AG08396 (cell line): ENCODE measurements at regions not wholly inside any gene's neighbourhood (a gene's known extent, or its start where the extent isn't known, plus 50 kb on each side); places are given as distances from the start of the nearest gene placed in this dataset.

Experiments
- DNase-seq: peaks from one replicate; pipeline ENCODE4 v3.0.0; 2012; ENCODE audit warnings: low spot score, mixed read lengths

DNA sequence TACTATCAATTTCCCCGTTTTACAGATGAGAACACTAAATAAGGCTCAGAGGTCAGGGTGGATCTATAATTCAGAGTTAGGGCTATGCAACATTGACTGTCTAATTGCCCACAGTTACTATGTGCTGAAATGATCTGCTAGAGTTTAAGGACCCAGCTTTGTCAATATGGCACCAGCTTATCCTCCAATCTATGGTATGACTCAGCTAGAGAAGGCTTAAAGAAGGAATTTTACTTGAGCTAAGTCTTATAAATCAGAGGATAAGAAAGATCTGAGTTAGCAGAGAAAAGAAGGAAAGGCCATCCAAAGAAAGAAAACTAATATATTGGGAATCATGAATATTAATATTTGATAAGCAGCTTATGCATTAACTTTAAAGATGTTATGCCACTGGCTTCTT is 78.1 kb downstream of the ASB9 start:
- no peak for DNase-seq

DNA sequence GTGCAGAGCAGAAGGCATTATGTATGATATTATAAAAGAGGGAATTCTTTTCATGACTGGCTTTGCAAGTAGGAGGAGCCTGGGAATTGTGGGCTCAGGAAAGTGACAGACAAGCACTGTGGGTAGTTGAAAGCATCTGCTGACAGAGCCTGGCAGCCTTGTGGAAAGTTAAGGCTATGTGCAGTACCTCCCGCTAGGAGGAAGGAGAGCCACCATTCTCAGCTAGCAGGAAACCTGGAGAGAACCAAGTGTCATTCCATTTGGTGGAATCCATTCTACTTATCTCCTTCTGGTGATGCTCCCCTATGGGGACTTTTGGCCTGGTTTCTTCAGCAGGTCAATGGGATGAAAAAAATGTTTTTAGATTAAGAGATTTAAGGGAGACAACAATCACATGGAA is 81.8 kb downstream of the ASB9 start:
- DNase-seq: no peak

- no peak for DNase-seq
These were observed 92.6 kb downstream of the ASB9 start for GRCh38 chrX:15177316-15177715.

DNA sequence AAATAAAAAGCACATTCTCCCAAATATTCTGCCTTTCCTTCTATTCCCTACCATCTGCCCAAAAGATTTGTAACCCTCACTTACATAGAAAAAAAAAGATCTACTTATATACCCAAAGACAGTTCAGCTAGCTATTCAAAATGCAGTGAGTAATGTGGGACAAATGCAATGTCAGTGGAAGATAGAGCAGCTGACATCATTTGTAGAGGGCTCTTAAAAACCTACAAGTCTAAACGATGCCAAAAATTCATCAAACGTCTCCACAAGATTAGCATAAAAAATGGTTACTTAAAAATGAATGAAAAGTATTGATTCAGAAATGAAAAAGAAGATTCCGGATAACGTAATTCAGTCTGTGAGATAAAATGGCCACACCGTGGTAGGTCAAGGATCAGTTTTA is 96.5 kb downstream of the ASB9 start:
- no peak for DNase-seq

- DNase-seq: no peak
These were observed 99.0 kb downstream of the ASB9 start for GRCh38 chrX:15170927-15171326.

DNA sequence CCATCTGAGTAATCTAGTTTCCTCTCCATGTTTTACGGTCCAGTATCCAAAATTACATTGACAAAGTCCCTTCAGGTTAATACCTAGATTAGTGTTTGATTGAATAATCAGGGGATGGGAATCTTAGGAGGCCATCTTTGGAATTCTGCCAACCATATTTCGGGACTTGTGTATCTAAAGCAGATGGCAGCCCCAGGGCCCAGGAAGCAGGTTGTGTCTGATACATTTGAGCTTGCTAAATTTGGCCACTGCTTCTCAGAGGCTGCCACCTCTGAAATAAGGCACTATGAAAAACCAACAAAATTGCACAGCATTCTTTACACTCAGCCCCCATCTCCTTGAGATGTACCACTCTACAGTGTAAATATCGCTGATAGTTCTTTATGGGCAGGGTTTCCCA is 102.1 kb downstream of the ASB9 start:
- no peak for DNase-seq

GRCh38 chrX:15165832-15166231 is 104.1 kb downstream of the ASB9 start:
- DNase-seq: no peak

DNA sequence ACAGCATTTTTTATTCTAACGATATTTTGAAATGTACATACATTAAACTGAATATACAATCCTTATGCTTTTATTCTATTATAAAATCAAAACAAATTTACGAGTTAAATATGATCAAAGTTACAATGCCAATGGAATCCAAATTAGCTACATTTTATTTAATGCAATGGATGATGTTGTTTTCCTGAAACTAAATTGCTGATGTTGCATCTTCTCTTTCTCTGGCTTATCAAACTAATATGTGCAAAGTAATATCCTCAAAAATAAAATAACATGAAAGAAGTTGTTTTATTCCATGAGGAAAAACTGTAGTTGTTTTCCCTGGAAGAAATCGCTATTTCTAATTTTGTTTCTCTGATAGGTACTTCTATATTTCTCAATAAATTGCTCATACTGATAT is 106.8 kb downstream of the ASB9 start:
- DNase-seq: no peak

DNA sequence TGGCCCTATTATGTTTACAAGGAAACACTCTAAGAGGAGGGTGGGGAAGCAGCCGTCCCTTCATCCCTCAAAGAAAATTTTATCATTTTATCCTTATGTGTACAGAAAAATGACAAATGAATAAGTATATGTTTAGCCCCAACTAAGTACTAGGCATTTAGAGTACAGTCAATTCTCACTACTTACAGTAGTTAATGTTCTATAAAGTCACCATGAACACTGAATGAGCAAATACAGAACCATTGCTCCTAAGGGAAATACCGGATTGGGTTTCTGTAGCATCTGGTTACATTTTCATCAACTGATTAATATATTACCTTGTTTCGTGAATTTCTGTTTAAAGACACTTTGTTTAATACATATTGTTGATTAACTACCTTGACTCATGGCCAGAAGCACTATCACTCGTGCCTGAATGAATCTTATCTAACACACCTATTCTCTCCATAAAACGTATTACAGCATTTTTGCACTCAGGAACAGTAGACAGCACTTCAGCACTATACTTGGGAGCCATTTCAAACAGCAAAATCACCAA is 109.3 kb downstream of the ASB9 start:
- DNase-seq: no peak

DNA sequence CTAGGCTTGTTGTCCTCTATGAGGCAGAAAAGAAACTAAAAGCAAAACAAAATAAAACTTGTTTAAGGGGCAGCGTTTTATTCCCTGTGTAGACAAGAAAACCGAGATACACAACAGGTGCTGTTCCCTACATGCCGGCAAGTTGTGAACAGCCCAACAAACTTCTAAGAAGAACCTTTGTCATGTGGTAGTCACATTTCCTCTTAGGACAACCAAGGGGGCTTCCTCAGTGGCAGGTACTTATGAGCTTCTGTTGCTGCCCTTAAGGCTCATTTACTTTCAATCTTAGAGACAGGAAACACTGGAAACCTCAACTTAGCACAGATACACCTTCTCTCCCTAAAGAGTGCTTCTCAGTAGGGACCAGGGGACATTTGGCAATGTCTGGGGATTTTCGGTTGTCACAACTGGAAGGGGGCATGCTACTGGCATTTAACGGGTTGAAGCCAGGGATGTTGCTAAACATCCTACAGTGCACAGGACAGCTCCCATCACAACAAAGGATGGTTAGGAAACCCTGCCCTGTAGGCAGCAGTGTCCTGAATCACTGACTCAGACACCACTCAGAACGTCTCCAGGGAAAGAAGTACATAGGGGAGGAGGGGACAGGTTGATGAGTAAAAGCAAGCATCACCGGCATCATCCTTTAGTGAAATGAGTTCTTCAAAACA is 111.0 kb downstream of the ASB9 start:
- no peak for DNase-seq

DNA sequence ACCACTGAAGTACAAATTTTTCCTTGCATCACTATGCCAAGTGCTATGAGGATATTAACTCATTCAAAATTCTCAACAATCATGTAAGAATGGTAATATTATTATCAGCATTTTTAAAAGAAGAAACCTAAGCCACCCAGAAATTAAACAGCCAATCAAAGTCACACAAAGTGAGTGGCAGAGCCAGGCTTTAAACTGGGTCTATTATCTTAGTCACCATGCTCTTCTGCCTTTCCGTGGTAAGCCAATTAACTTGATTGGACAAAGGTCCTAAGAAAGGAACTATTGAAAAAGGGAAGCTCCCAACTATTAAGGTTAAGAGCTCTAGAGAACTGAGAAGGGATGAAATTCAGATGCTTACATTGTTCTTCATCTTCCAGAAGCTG is 111.5 kb downstream of the ASB9 start:
- no peak for DNase-seq

DNA sequence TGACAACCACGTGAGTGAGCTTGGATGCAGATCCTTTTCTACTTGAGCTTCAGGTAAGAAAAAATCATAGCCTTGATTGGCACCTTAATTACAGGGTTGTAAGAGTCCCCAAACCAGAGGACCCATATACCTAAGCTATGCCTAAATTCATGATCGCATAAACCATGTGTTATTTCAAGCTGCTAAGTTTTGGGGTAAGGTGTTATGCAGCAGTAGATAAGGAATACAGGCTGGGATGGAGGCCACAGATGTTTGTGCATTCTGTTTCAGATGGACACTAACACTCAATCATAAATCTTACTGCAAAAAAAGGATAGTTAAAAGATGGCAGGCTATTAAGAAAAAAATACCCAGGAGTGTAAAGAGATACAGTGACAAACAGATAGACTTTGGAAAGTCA is 112.3 kb downstream of the ASB9 start:
- DNase-seq: no peak

DNA sequence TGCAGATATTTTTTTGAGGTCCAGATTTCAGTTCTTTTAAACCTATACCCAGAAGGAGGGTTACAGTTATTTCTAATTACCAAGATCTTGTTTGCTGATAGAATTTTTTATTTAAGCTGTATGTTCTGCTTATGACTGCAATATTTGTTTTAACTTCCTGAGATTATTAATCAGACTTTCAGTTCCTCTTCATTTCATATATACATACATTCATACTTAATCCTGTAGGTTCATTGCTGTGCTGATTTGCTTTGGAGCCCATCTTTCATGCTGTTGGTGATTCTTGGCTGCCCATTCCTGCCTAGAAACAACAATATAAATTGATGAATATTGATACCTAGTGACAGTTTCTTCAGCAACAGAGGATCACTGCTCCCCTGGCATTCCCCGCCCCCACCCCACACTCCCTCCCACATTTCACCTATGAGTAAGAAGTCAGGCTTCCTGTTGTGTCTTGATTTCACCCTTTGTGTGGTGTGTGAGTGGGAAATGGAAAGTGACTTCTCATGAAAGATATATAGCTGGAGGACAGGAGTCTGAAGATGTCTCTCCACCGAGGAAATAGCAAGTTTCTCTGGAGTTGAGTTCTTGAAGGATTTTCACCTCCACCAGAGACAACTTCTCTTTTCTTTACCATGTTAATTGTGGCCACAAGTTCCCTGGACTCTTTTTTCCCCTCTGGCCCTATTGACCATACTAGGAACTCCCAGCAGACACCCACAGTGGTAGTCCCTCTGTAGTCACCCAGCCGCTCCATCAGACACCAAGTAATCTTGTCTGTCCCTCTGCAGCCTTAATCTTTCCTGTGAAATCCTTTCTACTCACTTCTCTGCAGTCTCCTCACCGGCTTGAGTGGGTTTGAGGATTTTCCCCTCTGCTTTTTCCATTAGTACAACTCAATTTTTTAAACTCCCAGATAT is 118.4 kb downstream of the ASB9 start:
- no peak for DNase-seq

DNA sequence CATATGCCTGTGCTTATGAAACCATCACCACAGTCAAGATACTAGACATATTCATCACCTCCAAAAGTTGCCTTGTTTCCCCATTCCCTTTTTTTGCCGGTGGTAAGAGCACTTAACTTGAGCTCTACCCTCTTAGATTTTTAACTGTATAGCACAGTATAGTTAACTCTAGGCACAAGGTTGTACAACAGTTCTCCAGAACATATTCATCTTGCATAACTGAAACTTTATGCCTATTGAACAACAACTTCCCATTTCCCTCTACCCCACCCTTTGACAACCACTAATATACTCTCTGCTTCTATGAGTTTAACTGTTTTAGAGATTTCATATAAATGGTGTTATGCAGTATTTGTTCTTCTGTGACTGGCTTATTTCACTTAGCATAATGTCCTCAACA is 119.3 kb downstream of the ASB9 start:
- DNase-seq: no peak

- DNase-seq: peak; percentile 7
These were observed 123.4 kb downstream of the ASB9 start for GRCh38 chrX:15146515-15146914.

- no peak for DNase-seq
These were observed 126.1 kb downstream of the ASB9 start for GRCh38 chrX:15143825-15144121.

DNA sequence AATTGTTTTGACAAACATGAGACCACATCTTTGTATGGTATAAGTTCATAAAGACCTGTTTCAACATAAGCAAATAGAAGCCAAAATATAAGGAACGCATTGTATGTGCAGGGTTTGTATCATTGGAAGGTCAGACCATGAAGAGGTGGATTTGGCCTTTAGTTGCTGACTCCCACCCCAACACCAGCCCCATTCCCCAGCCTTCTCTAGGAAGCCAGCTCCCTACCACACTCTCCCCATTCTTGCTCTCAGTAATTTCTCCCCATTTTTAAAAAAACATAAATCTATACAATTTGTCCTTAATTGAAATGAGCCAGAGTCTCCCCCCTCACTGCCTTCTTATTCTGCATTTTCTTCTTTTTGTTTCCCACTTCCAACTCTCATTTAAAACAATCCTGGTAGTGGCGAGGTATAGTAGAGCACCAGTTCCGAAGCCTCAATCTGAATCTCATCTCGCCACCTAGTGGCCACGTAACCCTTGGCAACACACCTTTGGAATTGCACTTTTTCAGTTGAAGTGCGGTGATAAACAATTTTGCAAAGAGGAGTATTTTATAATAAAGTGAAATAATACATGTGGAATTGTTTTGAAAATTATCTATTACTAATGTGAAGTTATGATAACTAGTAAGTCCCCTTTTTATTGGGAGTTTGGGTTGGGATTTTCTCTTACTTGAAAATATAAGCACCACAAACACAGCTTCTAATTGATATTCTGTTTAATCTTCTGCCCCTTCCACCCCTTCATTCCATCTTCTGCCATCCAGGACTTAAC is 126.6 kb downstream of the ASB9 start:
- peak; percentile 32 for DNase-seq

- no peak for DNase-seq
These were observed 127.7 kb downstream of the ASB9 start for GRCh38 chrX:15142084-15142715.

GRCh38 chrX:15136795-15137194 is 133.1 kb downstream of the ASB9 start:
- DNase-seq: no peak

DNA sequence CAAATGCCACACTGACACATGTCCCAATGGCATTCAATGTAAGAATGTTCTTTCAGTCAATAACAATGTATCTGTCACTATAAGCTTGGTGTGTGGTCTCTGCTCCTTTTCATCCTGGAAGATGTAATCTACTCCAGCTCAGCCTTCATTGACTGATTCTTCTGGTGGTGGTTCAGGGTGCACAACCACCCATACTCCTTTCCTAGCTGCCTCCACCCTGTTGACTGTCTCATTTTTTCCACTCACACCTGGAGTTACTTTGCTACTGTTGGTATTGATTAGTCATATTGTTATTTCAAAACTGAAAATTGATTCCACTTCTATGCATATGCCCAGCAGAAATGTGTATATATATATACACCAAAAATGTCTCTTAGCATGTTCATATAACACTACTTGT is 140.5 kb downstream of the ASB9 start:
- no peak for DNase-seq

DNA sequence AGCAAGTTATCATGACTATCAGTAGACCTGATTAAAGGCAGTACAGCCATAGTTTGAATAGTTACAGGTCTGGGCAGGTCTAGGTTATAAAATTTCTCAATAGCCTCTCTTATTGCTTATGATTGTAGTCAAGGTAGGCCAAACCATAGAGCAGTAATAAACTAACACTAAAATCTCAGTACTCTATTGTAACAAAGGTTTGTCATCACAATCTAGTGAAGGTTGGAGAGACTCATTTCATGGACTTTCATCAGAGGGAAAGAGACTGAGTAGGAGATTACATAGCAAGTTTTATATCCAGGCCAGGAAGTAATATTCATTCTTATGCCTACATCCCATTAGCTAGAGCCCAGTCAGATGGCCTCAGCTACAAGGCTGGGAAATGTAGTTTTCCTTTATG is 141.0 kb downstream of the ASB9 start:
- DNase-seq: no peak

DNA sequence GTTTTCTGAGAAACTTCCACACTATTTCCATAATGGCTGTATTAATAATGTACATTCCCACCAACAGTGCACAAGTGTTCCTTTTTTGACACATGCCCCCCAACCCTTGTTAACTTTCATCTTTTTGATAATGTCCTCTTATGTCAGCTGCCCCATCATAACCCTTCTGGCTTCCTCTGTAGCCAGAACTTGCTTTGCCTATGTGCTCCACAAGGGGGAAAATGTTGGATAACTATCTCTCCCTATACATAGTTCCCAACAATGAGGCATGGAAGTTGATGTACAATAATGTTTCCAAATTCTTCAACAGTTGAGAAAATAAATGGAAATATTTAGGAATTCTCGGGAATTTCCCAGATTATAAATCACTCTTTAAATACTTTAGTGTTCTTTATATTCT is 142.9 kb downstream of the ASB9 start:
- DNase-seq: no peak
